Dedifferentiated amniotic fluid mesenchymal stem cell (primary cell): ENCODE measurements at regions not wholly inside any gene's neighbourhood (a gene's known extent, or its start where the extent isn't known, plus 50 kb on each side); places are given as distances from the start of the nearest gene placed in this dataset.
"Not testable (repeated sequence)": the region's sequence is repeated elsewhere in the genome, so short reads cannot be mapped to it uniquely, and the experiment has no call there.

Experiments
- DNase-seq: peaks from one replicate; pipeline ENCODE4 v3.0.0-alpha.2; 2016; ENCODE audit errors: extremely low spot score

GRCh38 chr11:91326751-91327150 lies 897.9 kb upstream of the FAT3 start:
- no peak for DNase-seq

- no peak for DNase-seq
Observed at GRCh38 chr11:91326280-91326679, 898.3 kb upstream of the FAT3 start.

- no peak for DNase-seq
Observed at GRCh38 chr11:91314521-91314920, 910.1 kb upstream of the FAT3 start.

GRCh38 chr11:91312541-91312940 lies 912.1 kb upstream of the FAT3 start:
- DNase-seq, result no peak

- no peak for DNase-seq
Observed at GRCh38 chr11:91310085-91310484, 914.5 kb upstream of the FAT3 start.

GRCh38 chr11:91308069-91308468 lies 916.5 kb upstream of the FAT3 start:
- no peak for DNase-seq

GRCh38 chr11:91305402-91305801 lies 919.2 kb upstream of the FAT3 start:
- no peak for DNase-seq

- no peak for DNase-seq
Observed at GRCh38 chr11:91303749-91304148, 920.9 kb upstream of the FAT3 start.

- DNase-seq, result no peak
Observed at GRCh38 chr11:91299980-91300379, 924.6 kb upstream of the FAT3 start.

GRCh38 chr11:91296629-91297028 lies 928.0 kb upstream of the FAT3 start:
- DNase-seq, result no peak

GRCh38 chr11:91295591-91295990 lies 929.0 kb upstream of the FAT3 start:
- no peak for DNase-seq

GRCh38 chr11:91293119-91293518 lies 931.5 kb upstream of the FAT3 start:
- DNase-seq, result no peak

- DNase-seq, result no peak
Observed at GRCh38 chr11:91272089-91272488, 952.5 kb upstream of the FAT3 start.

- not testable (repeated sequence) for DNase-seq
Observed at GRCh38 chr11:91268512-91269295, 955.9 kb upstream of the FAT3 start.

- DNase-seq, result no peak
Observed at GRCh38 chr11:91265946-91266345, 958.7 kb upstream of the FAT3 start.

- no peak for DNase-seq
Observed at GRCh38 chr11:91264481-91264880, 960.1 kb upstream of the FAT3 start.

- no peak for DNase-seq
Observed at GRCh38 chr11:91263496-91264365, 960.9 kb upstream of the FAT3 start.

GRCh38 chr11:91261513-91261912 lies 963.1 kb upstream of the FAT3 start:
- DNase-seq, result no peak

GRCh38 chr11:91258876-91259275 lies 965.7 kb upstream of the FAT3 start:
- no peak for DNase-seq

GRCh38 chr11:91257667-91258066 lies 967.0 kb upstream of the FAT3 start:
- DNase-seq, result no peak

GRCh38 chr11:91248199-91248807 lies 976.3 kb upstream of the FAT3 start:
- DNase-seq, result peak; percentile 53

- no peak for DNase-seq
Observed at GRCh38 chr11:91247009-91247735, 977.4 kb upstream of the FAT3 start.
